ELR (cell line): ENCODE measurements at regions not wholly inside any gene's neighbourhood (a gene's known extent, or its start where the extent isn't known, plus 50 kb on each side); places are given as distances from the start of the nearest gene placed in this dataset.
"Not testable (repeated sequence)": the region's sequence is repeated elsewhere in the genome, so short reads cannot be mapped to it uniquely, and the experiment has no call there.

ENCODE experiments used
- DNase-seq: peaks from one replicate; pipeline ENCODE4 v3.0.0-alpha.2; 2015; ENCODE audit warnings: low read depth

DNA sequence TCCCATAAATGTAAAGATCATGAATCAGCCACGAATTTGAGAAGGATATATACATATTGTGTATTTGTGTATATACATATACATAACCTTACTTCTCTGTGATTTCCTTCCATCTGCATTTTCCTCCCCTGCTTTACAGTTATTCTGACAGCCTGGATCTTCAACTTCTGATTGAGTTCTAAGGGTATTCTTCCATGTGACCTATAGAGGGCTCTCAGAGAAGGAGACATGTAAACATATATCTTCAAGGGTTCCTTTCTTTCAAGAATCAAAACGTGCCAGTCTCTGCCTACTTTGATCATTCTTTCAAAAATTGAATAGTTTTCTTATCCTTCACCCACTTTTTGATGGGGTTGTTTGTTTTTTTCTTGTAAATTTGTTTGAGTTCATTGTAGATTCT lies 453.7 kb upstream of the POT1 start:
- DNase-seq = no peak

DNA sequence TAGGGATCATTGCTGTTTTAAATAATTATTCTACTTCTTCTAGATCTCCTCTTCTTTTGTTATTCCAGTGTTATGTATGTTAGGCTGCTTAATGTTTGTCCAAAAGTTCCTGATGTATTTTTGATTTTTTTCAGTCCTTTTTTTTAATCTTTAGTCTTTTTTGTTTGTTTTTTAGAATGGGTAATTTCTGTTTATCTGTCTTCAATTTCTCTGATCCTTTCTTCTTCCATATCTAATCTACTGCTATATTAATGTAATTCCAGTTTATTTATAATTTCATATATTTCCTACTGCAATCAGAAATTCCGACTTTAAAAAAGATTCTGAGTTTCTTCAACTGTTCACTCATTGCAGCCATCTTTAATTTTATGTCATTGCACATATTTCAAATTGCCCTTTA lies 452.8 kb upstream of the POT1 start:
- DNase-seq = no peak

DNA sequence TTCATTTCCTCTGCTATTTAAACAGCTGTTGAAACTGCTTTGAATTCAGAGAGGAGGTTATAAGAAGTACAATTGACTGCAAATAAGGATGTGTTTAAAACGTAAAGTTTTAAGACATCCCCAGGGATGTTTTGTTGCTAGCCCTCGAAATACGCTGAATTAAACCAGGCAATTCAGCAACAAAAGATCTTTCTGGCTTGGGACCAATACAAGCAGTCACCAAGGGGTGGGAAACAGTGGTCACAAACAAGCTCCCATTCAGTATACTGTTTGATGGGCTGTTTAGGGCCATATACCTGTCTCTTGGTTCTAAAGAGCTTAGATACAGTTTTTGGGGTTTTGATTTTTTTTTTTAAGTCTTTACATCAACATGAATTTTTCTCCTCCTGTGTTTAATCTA lies 446.3 kb upstream of the POT1 start:
- no peak for DNase-seq

- DNase-seq = no peak
Observed at GRCh38 chr7:125370502-125370901, 440.9 kb upstream of the POT1 start.

DNA sequence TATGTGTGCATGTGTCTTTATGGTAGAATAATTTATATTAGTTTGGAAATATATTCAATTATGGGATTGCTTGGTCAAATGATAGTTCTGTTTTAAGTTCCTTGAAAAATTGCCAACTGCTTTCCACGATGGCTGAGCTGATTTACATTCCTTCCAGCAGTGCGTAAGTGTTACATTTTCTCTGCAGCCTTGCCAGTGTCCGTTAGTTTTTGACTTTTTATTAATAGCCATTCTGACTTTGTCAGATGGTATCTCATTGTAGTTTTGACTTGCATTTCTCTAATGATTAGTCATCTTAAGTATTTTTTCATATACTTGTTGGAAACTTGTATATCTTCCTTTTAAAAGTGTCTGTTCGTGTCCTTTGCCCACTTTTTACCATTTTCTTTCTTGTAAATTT lies 434.2 kb upstream of the POT1 start:
- no peak for DNase-seq

GRCh38 chr7:125358551-125359167 lies 429.0 kb upstream of the POT1 start:
- peak; percentile 2 for DNase-seq

DNA sequence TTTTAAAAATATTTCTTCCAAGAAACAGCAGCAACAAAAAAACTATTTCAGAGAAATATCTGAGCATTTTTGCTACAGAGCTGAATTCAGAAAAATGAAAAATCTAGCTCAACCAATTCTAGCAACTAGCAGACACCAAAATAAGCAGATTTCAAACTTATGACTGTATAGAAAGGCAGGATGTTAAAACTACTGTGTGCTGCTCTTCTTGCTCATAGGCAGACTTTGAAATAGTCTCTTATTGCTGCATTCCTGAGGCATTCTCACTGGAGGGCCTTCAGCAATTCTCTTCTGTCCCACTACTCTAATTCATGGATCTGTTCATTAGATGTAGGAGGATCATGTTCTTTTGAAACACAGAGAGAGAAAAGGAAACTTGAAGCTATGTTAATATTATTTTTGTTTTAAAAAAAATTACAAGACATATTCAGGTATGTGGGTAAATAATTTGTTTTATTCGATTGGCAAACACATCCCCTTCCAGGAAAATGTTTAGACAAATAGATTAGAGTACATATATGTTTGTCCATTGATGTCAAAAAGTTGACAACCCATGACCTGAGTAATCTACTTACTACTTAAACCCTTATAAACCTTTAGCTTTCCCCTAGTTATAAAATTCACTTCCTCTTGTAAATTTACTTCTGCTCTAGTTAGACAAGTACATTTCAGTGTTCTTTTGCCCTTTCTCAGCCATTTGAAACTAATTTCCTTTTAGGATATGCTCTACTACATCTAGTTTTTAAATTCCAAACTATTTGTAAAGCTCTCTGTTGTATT lies 428.2 kb upstream of the POT1 start:
- DNase-seq = no peak

- DNase-seq = peak; percentile 0
Observed at GRCh38 chr7:125355899-125356298, 426.3 kb upstream of the POT1 start.

- no peak for DNase-seq
Observed at GRCh38 chr7:125347269-125347668, 417.6 kb upstream of the POT1 start.

GRCh38 chr7:125338110-125338509 lies 408.5 kb upstream of the POT1 start:
- DNase-seq = no peak

- no peak for DNase-seq
Observed at GRCh38 chr7:125336326-125336725, 406.7 kb upstream of the POT1 start.

GRCh38 chr7:125326666-125327255 lies 397.1 kb upstream of the POT1 start:
- DNase-seq = no peak

DNA sequence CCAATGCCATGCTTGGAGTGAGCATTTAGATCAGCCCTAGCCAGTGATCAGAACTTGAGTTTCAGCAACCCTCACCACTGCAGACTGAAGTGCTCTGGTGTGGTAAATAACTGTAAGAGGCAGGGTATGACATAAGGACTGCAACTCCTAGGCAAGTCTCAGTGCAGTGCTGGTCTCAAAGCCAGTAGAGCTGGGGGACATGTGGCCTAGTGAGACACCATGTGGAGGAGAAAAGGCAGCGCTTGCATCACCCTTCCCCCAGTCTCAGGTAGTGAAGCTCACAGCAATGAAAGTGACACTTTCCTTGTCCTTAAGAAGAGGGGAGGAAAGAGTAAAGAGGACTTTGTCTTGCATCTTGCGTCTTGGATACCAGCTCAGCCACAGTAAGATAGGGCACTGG lies 386.8 kb upstream of the POT1 start:
- DNase-seq = no peak

DNA sequence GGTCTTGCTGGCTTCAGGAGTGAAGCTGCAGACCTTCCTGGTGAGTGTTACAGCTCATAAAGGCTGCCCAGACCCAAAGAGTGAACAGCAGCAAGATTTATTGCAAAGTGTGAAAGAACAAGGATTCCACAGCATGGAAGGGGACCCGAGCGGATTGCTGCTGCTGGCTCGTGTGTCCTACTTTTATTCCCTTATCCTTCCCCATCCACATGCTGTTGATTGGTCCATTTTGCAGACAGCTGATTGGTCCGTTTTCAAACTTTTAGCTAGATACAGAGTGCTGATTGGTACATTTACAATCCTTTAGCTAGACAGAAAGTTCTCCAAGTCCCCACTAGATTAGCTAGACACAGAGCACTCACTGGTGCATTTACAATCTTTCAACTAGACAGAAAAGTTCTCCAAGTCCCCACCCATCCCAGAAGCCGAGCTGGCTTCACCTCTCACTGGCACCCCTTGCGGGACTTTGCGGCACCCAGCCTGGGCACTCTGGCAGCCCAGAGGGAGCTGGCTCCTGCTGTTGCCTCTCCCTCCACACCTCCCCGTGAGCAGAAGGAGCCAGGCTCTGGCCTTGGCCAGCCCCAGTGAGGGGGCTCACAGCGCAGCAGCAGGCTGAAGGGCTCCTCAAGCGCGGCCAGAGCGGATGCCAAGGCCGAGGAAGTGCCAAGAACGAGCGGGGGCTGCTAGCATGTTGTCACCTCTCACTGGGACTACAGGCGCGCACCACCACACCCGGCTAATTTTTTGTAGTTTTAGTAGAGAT lies 369.6 kb upstream of the POT1 start:
- no peak for DNase-seq

- no peak for DNase-seq
Observed at GRCh38 chr7:125279961-125280360, 350.3 kb upstream of the POT1 start.

DNA sequence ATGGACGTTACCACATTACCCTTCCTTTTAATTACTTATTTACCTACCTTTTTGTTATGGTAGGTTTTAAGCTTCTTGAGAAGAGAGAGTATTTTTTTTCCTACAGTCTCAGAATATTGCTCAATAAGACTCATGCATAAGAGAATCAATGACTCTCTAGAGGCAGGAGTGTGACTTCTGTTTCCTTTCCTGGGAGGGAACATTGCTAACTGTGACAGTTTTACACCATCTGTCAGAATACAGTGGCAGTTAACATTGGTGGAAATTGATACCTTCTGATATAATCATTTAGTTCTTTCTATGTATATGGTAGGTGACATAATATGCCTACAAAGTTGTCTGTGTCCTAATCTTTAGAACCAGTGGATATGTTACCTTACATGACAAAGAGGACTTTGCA lies 348.7 kb upstream of the POT1 start:
- DNase-seq = no peak

- DNase-seq = not testable (repeated sequence)
Observed at GRCh38 chr7:125274742-125275141, 345.1 kb upstream of the POT1 start.

DNA sequence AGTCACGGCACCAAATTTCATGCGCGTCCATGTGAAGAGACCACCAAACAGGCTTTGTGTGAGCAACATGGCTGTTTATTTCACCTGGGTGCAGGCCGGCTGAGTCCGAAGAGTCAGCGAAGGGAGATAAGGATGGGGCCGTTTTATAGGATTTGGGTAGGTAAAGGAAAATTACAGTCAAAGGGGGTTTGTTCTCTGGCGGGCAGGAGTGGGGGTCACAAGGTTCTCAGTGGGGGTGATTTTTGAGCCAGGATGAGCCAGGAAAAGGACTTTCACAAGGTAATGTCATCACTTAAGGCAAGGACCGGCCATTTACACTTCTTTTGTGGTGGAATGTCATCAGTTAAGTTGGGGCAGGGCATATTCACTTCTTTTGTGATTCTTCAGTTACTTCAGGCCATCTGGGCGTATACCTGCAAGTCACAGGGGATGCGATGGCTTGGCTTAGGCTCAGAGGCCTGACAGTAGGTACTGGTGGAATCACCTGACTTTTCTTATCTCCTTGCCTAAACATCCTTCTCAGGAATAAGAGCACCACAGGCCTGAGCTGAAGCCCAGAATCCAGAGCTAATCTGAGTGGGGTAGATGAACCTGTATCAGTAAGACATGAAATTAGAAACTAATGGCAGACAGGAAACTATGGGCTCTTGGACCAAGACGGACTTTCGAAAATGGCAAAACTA lies 334.7 kb upstream of the POT1 start:
- DNase-seq = not testable (repeated sequence)

GRCh38 chr7:125258876-125259417 lies 329.3 kb upstream of the POT1 start:
- not testable (repeated sequence) for DNase-seq

DNA sequence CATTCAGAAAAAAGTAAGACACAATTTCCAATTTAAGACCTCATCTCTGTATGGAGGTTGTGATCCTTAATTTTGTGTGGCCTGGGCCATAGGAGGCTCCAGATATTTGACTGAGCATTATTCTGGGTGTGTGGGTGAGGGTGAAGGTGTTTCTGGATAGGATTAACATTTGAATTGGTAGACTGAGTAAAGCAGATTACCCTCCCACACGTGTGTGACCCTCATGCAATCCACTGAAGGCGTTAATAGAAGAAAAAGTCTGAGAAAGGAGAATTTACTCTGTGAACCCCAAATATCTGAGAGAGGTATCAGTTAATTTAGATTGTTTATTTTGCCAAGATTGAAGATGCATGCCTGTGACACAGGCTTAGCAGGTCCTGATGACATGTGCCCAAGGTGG lies 328.0 kb upstream of the POT1 start:
- DNase-seq = no peak

DNA sequence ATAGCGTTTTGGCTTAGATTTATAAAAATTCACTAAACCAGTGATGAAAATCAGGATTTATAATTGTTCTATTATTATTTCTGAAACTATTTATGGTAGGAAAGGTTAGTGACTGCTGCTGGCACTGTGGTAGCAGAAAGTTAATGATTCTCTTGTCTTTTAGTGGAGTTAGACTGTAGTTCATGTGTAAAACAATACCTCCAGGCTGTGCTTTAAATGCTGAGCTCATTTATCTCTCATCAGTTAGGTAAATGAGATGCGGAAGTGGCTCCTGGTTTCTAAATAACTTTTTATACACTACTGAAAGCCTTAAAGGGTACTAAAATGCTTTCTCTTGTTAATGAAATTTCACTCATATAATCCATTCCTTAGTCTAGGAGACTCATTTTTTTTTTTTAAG lies 326.8 kb upstream of the POT1 start:
- no peak for DNase-seq

DNA sequence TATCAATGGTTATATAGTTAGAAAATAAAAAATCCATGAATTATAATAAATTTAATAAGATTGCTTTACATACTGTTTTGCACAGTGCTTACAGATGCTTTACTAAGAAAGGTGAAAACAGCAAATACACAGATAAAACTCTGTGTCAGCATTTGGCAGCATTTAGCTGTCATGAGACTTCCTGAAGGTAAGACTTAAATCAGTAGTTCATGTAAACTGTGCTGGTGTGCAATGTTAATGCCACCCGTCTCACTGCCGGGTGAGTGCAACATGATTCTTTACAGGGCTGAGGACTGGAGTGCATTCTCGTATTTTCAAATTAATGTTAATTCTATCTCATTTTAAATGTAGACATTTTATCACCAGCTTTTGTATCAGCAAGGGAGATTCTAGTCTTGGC lies 326.2 kb upstream of the POT1 start:
- DNase-seq = no peak
